Smooth muscle cell of the brain vasculature (primary cell): ENCODE measurements at regions not wholly inside any gene's neighbourhood (a gene's known extent, or its start where the extent isn't known, plus 50 kb on each side); places are given as distances from the start of the nearest gene placed in this dataset.

Experiments
- DNase-seq: peaks from one replicate; pipeline ENCODE4 v3.0.0-alpha.2; 2012; ENCODE audit warnings: low read depth, low spot score

DNA sequence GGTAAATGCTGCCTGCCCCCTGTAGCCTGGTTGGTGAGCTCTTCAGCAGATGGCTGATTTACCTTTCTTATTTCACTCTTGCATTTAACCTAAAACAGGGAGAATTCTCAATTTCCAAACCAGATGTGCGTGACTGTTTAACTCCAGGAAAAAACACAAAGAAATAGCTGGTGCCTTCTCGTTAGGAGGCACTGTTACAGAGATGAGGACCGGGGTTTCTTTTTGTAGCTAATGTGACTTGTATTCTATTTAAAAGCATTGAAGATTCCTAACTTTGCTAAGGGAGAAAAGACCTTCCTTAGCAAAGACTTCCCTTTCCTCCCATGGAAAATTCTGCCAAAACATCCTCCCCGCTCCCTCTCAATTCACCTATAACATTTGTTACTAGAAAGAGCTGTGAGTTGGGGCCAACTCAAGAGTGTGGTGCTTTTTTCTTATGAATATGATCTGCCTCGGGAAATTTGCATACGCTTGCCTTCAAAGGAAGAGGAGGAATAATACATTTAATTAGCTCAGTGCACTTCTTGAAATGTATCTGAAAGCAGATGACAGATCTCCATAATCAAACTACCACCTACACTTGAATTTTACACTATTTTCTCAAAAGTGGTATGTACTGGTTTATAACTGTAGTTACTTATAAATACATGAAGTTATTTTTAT is 102.0 kb upstream of the ARID2 start:
- DNase-seq = no peak

DNA sequence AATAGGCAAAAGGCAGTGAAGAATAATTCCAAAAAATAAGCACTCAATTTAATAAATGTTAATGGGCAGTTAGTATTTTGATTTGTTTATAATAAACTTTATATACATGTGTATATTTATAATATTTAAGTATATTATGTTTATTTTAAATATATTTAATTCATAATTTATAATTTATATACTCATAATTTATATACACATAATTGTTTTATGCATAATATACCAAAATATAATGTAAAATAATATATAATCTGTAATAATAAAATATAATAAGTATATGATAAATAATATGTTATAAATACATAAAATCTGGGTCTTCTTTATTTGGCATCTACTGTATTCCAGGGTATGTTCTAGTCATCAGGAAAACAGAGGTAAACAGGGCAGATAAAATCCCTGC is 100.2 kb upstream of the ARID2 start:
- no peak for DNase-seq

DNA sequence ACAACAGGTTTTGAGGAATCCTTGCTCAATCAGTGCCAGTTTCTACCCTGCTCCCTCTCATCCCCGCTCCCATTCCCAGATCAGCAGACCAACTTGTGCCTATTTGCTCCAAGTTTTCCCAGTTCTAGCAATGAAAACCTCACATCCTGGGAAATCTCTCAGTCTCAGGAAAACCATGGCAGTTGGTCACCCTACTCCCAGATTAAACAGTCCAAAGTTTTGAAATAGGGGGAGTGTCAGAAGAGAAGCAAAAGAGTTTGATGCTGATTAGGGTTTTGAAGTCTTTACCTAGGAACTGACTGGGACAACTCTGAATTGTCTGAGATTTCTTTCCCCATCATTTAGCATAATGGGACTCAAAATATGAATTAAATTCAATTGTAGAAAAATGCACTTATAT is 95.8 kb upstream of the ARID2 start:
- no peak for DNase-seq

DNA sequence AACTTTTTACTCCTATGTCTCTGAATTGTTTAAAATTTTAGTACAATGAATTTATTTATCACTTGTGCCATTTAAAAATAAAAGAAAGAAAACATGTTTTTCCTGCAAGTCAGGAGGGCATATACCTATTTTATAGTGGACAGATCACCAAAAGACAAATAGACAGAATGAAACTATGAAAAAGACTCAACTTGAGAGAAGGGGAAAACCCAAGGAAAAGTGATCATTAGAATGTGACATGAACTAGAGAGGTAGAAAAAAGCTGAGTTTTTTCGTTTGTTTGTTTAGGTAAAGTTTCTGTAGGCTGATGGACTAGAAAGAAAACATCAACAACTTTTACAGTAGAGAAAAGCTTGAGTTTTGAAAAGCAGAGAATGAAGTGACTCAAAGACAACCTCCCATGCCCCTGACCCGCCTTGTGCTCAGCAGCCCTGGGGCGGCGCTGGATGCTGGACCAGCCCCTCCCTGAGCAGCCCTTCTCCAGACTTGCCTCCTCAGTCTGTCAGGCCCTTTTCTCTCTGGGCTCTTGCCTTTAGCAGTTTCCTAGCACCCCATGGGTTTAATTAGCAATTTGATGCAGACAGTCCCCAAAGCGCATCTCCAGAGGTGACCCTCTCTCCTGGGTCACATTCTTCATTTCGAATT is 95.1 kb upstream of the ARID2 start:
- no peak for DNase-seq

DNA sequence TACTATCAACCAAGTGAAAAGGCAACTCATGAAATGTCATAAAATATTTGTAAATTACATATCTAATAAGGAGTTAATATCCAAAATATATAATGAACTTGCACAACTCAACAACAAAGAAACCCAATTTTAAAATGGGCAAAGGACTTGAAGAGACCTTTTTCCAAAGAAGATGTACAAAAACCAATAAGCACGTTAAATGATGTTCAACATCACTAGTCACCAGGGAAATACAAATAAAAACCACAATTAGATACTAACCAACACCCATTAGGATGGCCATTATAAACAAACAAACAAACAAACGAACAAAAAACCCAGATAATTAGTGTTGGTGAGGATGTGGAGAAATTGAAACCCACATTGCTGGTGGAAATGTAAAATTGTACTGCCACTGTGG is 92.3 kb upstream of the ARID2 start:
- DNase-seq = no peak

DNA sequence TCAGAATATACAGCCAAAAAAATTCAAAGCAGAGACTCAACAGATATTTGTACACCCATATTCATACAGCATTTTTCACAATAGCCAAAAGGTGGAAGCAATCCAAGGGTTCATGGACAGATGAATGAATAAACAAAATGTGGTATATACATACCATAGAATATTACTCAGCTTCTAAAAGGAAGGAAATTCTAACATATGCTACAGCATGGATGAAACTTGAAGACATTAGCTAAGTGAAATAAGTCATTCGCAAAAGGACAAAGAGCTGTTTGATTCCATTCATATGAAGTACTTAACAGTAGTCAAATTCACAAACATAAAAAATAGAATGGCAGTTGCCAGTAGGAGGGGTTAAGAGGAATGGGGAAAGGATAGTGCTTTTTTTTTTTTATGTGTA is 91.8 kb upstream of the ARID2 start:
- DNase-seq = no peak

DNA sequence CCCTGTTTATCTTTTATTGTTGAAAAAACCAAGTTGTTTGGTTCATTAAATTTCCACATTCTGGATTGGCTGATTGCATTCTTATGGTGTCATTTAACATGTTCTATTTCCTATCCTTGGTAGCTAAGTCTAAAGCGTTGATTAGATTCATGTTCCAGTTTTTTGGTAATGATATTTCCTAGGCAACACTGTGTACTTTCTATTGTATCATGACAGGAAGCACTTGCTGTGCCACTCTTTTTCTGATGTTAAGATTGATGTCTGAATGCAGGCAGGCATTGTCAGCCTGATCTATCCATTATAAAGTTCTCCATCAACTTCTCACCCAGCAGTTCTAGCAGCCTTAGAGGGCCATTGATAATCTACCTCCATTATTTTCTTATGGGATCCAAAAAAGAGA is 91.1 kb upstream of the ARID2 start:
- no peak for DNase-seq

DNA sequence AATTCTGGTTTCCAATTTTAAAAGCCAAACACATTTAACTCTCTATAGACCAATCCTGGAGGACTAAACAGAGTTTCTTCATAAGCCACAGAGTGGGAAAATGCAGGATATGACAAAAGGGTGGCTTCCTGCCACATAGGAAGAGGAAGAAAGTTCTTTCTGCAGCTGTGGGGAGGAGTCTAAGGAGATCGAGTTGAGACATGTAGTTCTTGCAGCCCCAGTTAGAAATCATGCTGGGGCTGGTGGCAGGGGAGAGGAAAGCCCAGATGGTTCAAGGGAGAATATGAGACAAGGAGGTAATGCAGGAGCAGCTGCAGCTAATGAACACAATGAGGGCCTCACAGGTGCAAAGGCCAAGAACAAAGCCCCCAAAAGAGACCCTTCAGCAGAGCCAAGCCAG is 85.0 kb upstream of the ARID2 start:
- no peak for DNase-seq

DNA sequence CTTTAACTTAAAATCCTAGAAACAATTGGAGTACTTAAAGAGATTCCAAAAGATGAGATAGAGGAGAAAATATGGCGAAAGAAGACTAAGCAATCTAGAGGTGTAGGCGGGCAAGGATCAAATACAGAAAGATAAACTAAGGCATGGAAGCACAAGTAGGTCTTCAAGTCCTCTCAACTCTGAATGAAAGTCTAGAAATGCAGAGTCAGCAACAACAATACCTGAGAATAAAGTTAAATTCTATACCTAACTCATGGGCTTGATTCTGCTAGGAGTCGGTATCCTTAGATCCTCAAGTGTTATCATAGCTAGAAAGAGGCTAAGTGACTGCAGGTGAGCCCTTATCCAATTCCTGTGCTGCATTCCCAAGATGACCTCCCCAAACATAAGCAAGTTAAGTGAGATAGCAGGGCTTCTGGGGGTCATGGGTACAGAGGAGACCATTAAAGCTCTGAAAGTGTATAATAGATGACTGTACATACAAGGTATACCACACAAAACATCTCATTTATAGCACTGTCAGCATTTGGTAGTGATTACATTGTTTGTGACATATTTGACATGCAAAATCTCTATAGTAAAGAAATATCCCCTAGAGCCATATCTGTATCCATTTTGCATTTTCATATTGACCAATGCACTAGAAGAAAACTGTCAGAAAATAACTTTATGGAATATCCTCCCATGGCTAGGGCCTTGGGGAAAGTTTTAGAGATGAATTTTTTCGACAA is 82.5 kb upstream of the ARID2 start:
- DNase-seq = no peak

DNA sequence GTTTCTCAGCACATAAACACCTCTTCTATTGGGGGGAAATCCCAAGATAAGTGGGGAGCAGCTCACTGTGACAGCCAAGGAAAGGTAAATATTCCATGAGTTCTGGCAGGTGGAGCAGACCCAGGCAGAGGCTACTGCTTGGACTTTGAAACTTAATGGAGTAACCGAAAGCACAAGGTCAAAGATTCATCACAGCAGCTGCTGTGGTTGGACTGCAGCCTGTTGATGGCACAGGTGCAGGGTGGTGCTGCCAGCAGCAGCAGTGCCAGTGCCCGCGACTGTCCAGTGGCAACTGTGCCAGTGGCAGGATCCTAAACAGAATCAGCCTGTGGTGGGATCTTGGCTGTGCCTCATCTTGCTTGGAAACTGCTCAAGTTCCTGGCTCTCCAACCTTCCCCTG is 81.4 kb upstream of the ARID2 start:
- DNase-seq = no peak

DNA sequence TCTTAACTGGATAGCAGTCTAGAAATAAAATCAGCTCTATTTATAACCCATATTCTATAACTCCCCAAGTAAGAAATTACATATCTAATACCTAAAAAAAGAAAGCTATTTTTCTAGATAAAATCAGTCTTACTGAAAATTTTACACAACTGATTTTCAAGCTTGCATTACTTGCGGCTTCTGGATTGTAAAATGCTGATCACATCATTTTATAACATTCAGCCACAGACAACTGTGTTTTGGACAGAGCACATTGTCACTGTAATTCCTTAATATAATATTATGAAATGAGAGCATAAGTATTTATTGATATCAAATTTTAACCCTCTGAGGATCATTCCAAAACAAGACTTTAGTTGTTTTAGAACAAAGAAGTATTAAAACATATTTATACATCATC is 78.5 kb upstream of the ARID2 start:
- no peak for DNase-seq

DNA sequence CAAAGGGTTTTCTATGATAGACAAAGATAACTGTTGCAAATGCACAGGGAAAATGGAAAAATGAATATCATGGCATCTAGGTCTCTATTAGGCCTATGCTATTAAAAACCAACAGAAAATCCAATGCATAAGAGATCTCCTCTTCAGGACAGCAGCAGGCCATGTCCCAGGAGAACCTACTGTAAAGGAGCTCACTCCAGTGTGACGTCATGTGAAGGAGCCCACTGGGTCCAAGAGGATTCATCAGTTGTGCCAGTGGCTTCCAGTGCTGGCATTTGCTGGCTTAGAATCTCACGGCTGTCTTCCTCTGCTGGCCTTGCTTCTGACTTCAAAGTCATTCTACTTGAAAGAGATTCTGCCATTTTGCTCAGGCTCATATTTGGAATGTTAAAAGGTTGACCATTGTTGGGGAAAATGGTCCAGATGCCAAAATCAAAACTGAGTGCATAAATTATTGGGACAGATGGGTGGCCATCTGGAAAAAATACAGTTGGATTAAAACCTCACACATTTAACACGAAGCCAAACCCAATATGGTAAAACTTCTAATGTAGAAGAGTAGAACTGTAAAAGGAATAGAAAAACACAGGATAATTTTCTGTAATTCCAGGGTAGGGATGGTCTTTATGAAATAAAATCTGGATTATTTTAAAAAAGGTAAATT is 75.4 kb upstream of the ARID2 start:
- DNase-seq = no peak

DNA sequence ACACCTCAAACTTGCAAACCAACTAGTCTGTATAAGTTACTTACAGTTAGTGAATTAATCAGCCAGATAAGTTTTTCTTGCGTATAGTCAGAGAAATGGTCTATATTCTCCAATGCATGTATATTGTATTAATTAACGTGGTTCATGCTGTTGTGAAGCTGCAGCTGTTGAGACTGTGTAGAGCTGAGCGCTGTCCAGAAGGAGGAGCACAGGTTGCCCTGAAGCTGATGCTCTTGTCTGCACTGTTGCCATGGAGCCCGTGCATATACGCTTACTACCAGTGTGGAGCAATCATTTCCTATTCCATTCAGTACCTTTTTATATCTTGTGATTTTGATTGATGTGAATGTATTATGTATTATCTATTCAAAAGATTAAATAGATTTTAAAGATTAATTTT is 74.3 kb upstream of the ARID2 start:
- no peak for DNase-seq

DNA sequence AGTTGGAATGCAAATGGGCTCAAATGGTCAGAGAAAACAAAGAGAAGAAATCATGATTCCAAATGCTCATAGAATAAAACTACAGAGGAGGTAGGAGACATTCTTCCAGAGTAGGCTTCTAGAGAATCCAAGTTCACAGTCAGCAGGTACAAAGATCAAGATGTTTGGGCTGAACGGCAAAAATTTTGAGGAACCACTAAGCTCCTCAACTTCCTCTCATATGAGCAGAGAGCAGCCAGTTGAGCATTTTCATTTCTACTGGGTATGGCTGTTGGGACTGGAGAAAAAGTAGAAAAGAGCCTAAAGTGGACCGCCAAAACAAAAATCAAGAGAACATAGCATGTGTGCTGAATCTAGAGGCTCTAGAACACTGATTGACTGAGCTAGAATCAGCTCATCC is 73.8 kb upstream of the ARID2 start:
- DNase-seq = no peak

DNA sequence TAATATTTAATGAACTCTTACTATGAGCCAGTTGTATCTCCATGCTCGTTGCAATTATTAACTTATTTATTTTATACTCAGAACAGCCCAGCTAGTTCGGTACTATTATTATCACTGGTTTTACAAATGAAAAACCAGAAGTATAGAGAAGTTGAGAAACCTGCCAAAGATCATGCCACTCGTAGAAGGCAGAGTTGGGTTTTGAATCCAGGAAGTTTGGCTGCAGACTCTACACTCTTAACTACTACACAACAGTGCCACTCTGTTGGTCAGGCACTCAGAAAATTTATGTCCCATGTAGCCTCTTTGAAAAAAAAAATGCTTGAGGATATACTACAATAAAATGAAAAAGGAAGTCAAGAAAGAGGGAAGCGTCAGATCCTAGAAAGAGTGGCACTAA is 71.5 kb upstream of the ARID2 start:
- no peak for DNase-seq

DNA sequence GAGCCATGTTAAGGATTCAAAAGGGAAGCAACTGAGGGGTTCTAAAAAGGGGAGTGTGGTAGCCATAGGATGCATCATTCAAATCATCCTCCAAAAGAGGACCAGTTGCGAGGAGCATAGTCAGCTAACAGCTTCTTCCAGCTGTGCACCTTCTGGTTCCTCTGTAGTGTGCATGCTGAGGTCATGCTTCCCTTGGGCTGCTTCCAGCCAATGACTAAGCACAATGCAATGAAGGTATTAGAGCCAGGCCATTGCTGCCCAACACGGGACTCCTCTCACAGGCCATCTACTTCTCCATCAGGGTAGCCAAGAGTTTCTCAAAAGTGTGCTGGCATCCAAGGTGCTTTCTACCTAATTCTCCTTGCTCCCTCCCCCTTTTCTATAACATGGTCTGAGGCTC is 69.2 kb upstream of the ARID2 start:
- no peak for DNase-seq

DNA sequence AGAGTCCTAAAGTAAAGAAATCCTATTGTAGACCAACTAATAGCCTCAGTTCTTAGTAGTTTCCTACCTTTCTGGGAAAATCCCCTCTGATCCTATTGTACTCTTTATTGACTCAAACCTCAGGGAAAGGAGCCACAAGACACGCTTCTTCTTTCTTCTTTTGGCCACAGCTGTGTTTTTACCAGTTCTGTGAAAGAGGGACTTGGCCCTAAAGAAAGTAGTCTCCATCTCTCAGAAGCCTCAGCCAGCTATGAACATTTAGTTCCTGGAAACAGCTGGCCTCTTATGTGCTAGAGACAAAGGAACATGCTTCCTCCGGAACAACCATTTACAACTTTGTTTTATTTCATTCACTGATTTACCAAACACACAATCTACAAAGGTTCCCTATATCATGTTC is 66.1 kb upstream of the ARID2 start:
- DNase-seq = no peak

DNA sequence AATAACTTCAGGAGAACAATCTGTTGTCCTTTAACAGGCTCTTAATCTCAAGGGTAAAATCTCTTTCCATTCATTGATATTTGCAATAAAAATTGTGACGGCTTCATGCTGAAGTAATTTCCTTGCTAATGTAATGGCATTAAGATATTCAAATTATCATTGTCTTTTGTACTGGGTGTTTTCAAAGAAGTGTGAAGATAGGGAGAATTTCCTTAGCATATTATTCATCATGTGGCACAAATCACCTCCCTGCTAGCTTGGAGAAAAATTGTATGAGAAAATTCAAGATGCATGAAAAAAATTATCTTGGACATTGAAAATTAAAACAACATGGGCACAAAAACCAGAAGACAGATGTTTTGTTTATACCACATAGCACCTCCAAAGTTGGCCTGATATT is 63.6 kb upstream of the ARID2 start:
- DNase-seq = no peak

DNA sequence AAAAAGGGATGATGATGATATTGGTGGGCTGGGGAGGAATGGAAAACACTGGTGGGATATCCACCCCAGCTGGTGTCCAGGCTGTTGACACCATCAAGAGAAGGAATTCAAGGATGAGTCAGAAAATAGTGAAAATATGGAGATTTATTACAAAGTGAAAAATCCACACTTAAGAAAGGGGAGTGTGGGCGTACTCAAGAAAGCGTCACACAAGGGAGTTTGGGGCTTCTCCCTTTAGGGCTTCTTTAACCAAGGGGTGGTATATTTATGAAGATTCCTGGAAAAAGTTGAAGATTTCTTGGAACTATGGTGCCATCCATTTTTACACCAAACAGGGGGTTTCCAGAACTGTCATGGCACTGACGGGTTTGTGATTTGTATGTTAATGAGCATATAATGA is 63.1 kb upstream of the ARID2 start:
- no peak for DNase-seq

DNA sequence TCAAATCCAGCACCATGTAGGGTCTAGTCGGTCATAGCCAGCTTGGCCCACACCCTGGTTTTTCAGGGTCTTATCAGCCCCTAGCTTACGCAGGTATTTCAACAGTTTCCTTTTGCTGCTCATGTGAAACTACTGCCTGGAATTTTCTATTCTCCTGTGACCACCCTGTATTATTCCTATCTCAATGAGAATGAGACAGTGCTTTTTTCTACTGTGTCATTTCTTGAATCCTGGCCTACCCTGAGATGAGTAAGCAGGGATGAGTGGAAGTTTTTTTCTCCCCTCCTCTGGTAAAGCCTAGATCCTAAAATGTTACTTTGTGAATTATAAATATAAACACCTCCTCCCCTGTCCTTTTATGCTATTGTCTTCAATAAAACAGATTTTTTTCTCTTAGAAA is 62.7 kb upstream of the ARID2 start:
- DNase-seq = no peak

DNA sequence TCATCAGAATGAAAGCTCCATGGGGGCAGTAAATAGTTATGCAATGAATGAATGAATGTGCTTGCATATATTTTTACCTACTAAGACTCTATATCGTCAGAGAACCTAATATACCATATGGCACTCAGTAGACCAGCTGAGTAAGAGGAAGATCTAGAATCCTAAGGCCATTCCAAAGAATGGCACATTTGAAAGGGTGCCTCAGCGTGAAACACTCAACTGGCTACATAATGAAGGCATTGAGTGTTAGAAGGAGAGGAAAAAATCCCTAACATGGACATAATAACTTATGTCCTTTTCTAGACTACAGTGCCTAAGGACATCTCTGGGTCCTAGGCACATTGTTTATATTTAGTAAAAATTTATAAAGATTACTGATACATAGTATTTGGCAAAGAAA is 61.7 kb upstream of the ARID2 start:
- DNase-seq = no peak

DNA sequence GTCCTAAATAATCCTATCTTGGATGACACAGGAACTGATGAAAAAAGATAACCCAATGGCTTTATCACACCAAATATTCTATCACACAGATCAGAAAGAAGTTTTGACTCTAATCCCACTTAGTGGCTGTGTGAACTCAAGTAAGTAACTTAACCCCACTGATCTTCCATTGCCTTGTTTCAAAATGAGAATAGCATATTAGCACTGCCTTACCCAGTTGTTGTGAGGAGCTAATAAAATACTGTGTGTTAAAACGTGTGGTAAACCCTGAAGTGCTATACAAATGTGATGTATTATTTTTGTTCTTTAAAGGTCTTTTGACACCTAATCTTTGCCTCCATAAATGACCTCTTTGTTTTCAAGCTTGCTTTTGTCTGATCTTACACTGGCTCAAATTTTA is 60.9 kb upstream of the ARID2 start:
- DNase-seq = no peak

DNA sequence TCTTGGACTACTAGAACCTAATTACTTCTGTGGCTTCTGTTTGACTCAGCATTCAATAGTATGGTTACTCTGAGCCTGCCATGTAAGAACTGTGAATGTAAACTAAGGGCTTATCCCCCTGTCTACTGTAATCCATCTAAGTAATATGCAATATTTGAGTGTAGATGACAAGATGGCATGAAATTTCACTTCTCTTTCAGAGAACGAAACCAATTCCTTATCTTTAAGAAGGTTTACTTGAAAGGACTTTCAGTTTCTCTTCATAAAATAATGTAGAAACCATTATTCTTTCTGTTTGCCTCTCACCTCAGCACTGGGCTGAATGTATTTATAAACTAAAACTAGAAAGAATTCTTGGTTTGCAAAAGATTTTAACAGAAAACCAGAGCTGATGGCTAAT is 60.4 kb upstream of the ARID2 start:
- no peak for DNase-seq
